SK-N-MC (cell line): ENCODE measurements at regions not wholly inside any gene's neighbourhood (a gene's known extent, or its start where the extent isn't known, plus 50 kb on each side); places are given as distances from the start of the nearest gene placed in this dataset.

Experiments used
- DNase-seq: peaks from one replicate; pipeline ENCODE4 v3.0.0-alpha.2; 2011; ENCODE audit warnings: low read depth, low spot score
- H3K27ac ChIP-seq: fragments of 200-600 bp; sonication (generic); 2 replicates; pipeline ENCODE4 v1.5.1; 2016; ENCODE audit warnings: mixed run types
- H3K36me3 ChIP-seq: fragments of 200-600 bp; sonication (generic); 2 replicates; pipeline ENCODE4 v1.6.1; 2017; ENCODE audit warnings: antibody characterized with exemption, low read length, mixed read lengths; ENCODE audit not compliant: insufficient read depth
- H3K4me3 ChIP-seq: fragments of 200-600 bp; sonication (generic); 2 replicates; pipeline ENCODE4 v1.5.1; 2016
- H3K9ac ChIP-seq: fragments of 200-600 bp; sonication (generic); 2 replicates; pipeline ENCODE4 v1.8.0; 2017; ENCODE audit warnings: mixed run types, mixed read lengths; ENCODE audit not compliant: insufficient read length
- H3K9me3 ChIP-seq: fragments of 200-600 bp; sonication (generic); 2 replicates; pipeline ENCODE4 v1.6.1; 2017; ENCODE audit warnings: low read depth, mild to moderate bottlenecking, antibody characterized with exemption, low read length, moderate library complexity, mixed read lengths
- EZH2 ChIP-seq: fragments of 200-600 bp; sonication (generic); IDR thresholded peaks from one replicate; pipeline ENCODE4 v1.6.1; 2017; ENCODE audit warnings: antibody characterized with exemption
- FOXP2 ChIP-seq: optimal IDR thresholded peaks from 2 replicates; pipeline ENCODE3; 2011; ENCODE audit warnings: mild to moderate bottlenecking, moderate library complexity; ENCODE audit not compliant: insufficient read depth; ENCODE audit errors: extremely low read length, control extremely low read depth
- POLR2AphosphoS5 ChIP-seq: IDR thresholded peaks from 2 replicates; pipeline ENCODE4 v1.6.1; 2012; ENCODE audit warnings: mild to moderate bottlenecking, low read depth, low read length, borderline replicate concordance

- H3K9ac ChIP-seq = no peak overlapping the region
- no peak for TF ChIP-seq FOXP2
- TF ChIP-seq POLR2AphosphoS5 = no peak
- TF ChIP-seq EZH2 = no peak
- no peak overlapping the region for H3K27ac ChIP-seq
- no peaks in the 10 kb centered on the region for H3K9me3 ChIP-seq
- H3K4me3 ChIP-seq = no peak overlapping the region
- H3K36me3 ChIP-seq = no peaks in the 10 kb centered on the region
- DNase-seq = no peak
These were observed 160.7 kb upstream of the NT5C1B start for GRCh38 chr2:18749912-18750526.

- Histone ChIP-seq H3K27ac (no peak overlapping the region), H3K36me3 (no peaks in the 10 kb centered on the region), H3K4me3 (no peak overlapping the region), H3K9ac (no peak overlapping the region), H3K9me3 (no peaks in the 10 kb centered on the region)
- TF ChIP-seq POLR2AphosphoS5 = no peak
- TF ChIP-seq EZH2 = no peak
- no peak for TF ChIP-seq FOXP2
- DNase-seq = no peak
These were observed 156.3 kb upstream of the NT5C1B start for GRCh38 chr2:18745431-18746272.

GRCh38 chr2:18741895-18742732 is 152.7 kb upstream of the NT5C1B start:
- no peak for DNase-seq
- Histone ChIP-seq H3K9ac (no peak overlapping the region), H3K9me3 (no peaks in the 10 kb centered on the region), H3K4me3 (no peak overlapping the region), H3K36me3 (no peaks in the 10 kb centered on the region), H3K27ac (no peak overlapping the region)
- TF ChIP-seq POLR2AphosphoS5 = no peak
- no peak for TF ChIP-seq FOXP2
- no peak for TF ChIP-seq EZH2

GRCh38 chr2:18741191-18741590 is 151.8 kb upstream of the NT5C1B start:
- Histone ChIP-seq H3K9me3 (no peaks in the 10 kb centered on the region), H3K9ac (no peak overlapping the region), H3K4me3 (no peak overlapping the region), H3K36me3 (no peaks in the 10 kb centered on the region), H3K27ac (no peak overlapping the region)
- TF ChIP-seq POLR2AphosphoS5 = no peak
- TF ChIP-seq EZH2 = no peak
- no peak for TF ChIP-seq FOXP2
- no peak for DNase-seq

GRCh38 chr2:18740474-18740881 is 151.1 kb upstream of the NT5C1B start:
- H3K9ac ChIP-seq = no peak overlapping the region
- no peak for DNase-seq
- no peak overlapping the region for H3K27ac ChIP-seq
- H3K36me3 ChIP-seq = no peaks in the 10 kb centered on the region
- H3K4me3 ChIP-seq = no peak overlapping the region
- no peaks in the 10 kb centered on the region for H3K9me3 ChIP-seq
- no peak for TF ChIP-seq EZH2
- TF ChIP-seq FOXP2 = no peak

GRCh38 chr2:18731666-18732065 is 142.3 kb upstream of the NT5C1B start:
- Histone ChIP-seq H3K9ac (no peak overlapping the region), H3K36me3 (no peaks in the 10 kb centered on the region), H3K4me3 (no peak overlapping the region), H3K27ac (no peak overlapping the region), H3K9me3 (no peaks in the 10 kb centered on the region)
- TF ChIP-seq FOXP2 (no peak), EZH2 (no peak), POLR2AphosphoS5 (no peak)
- DNase-seq = no peak

- no peak overlapping the region for H3K27ac ChIP-seq
- no peak overlapping the region for H3K4me3 ChIP-seq
- H3K36me3 ChIP-seq = no peaks in the 10 kb centered on the region
- H3K9ac ChIP-seq = no peak overlapping the region
- H3K9me3 ChIP-seq = no peaks in the 10 kb centered on the region
- no peak for DNase-seq
- TF ChIP-seq POLR2AphosphoS5 = no peak
- no peak for TF ChIP-seq EZH2
- TF ChIP-seq FOXP2 = no peak
These were observed 135.2 kb upstream of the NT5C1B start for GRCh38 chr2:18724371-18725145.
